Calu3 (cell line): ENCODE measurements at regions not wholly inside any gene's neighbourhood (a gene's known extent, or its start where the extent isn't known, plus 50 kb on each side); places are given as distances from the start of the nearest gene placed in this dataset.

ENCODE experiments used
- BruUV-seq: library from RNA; stranded (reverse); fragments of 400-500 nt; replicated peaks from 2 replicates; lab custom pipeline; 2021; lab: Mats Ljungman, UMichigan
- CTCF ChIA-PET: fragments of 300-600 bp; sonication (Branson Sonifier 250); formaldehyde crosslinking; loops from one replicate; lab custom pipeline; 2022; ENCODE audit warnings: antibody characterized with exemption; lab: Charles Lee
- DNase-seq: peaks from one replicate; pipeline ENCODE4 v3.0.0; 2022
- H3K27ac Mint-ChIP-seq: one replicate; pipeline ENCODE4 v1.8.0; 2022; ENCODE audit warnings: mixed read lengths; ENCODE audit not compliant: unreplicated experiment
- H3K27me3 Mint-ChIP-seq: one replicate; pipeline ENCODE4 v1.8.0; 2022; ENCODE audit warnings: mixed read lengths; ENCODE audit not compliant: unreplicated experiment
- H3K36me3 Mint-ChIP-seq: one replicate; pipeline ENCODE4 v1.8.0; 2022; ENCODE audit warnings: mild to moderate bottlenecking, moderate library complexity, mixed read lengths; ENCODE audit not compliant: insufficient read depth, unreplicated experiment
- H3K4me1 Mint-ChIP-seq: one replicate; pipeline ENCODE4 v1.8.0; 2022; ENCODE audit warnings: mild to moderate bottlenecking, low read depth, mixed read lengths; ENCODE audit not compliant: unreplicated experiment
- H3K4me3 Mint-ChIP-seq: one replicate; pipeline ENCODE4 v1.8.0; 2022; ENCODE audit warnings: mild to moderate bottlenecking, low read depth, moderate library complexity, mixed read lengths; ENCODE audit not compliant: unreplicated experiment
- H3K9me3 Mint-ChIP-seq: one replicate; pipeline ENCODE4 v1.8.0; 2022; ENCODE audit warnings: low read depth, mixed read lengths; ENCODE audit not compliant: unreplicated experiment
- CTCF ChIP-seq: fragments of 200-600 bp; IDR thresholded peaks from one replicate; pipeline ENCODE4 v1.8.0; 2022; ENCODE audit warnings: antibody characterized with exemption; ENCODE audit not compliant: unreplicated experiment
- intact Hi-C: fragments of 100-400 bp; cut with micrococcal nuclease; formaldehyde crosslinking; loops from one replicate; pipeline ENCODE4 v1.10.0; 2022; ENCODE audit not compliant: unreplicated experiment

- BruUV-seq, result no TSS peak
- intact Hi-C loops, result loop anchor here (2.0 kb wide), 1 partner anchor 736 kb away; no protein-coding TSS in a partner anchor
- no peak for TF ChIP-seq CTCF
- Mint-ChIP-seq H3K27ac (no peak overlapping the region), H3K4me1 (no peaks in the 10 kb centered on the region), H3K9me3 (no peaks in the 10 kb centered on the region), H3K4me3 (no peak overlapping the region), H3K27me3 (peaks cover 27% of the 10 kb centered on the region), H3K36me3 (no peaks in the 10 kb centered on the region)
- CTCF ChIA-PET, result interaction anchor here (0.6 kb wide), 1 partner anchor 52 kb away, joined by 3 read pairs; no protein-coding TSS in a partner anchor
- no peak for DNase-seq
Measured at GRCh38 chr14:94695231-94695630, 74.7 kb downstream of the GSC start.

GRCh38 chr14:94691660-94692034 lies 78.3 kb downstream of the GSC start:
- TF ChIP-seq CTCF, result no peak
- intact Hi-C loops, result no loop called here
- H3K9me3 Mint-ChIP-seq, result no peaks in the 10 kb centered on the region
- no peaks in the 10 kb centered on the region for H3K27me3 Mint-ChIP-seq
- no peaks in the 10 kb centered on the region for H3K36me3 Mint-ChIP-seq
- no TSS peak for BruUV-seq
- no peak overlapping the region for H3K4me3 Mint-ChIP-seq
- no peak for DNase-seq
- CTCF ChIA-PET, result interaction anchor here (0.6 kb wide), 1 partner anchor 408 kb away, joined by 3 read pairs; no protein-coding TSS in a partner anchor
- H3K4me1 Mint-ChIP-seq, result no peaks in the 10 kb centered on the region
- H3K27ac Mint-ChIP-seq, result no peak overlapping the region

- no peak overlapping the region for H3K4me3 Mint-ChIP-seq
- H3K36me3 Mint-ChIP-seq, result no peaks in the 10 kb centered on the region
- intact Hi-C loops, result no loop called here
- H3K27me3 Mint-ChIP-seq, result no peaks in the 10 kb centered on the region
- CTCF ChIA-PET, result no interaction called here
- no peaks in the 10 kb centered on the region for H3K9me3 Mint-ChIP-seq
- H3K27ac Mint-ChIP-seq, result no peak overlapping the region
- no peak for DNase-seq
- H3K4me1 Mint-ChIP-seq, result no peaks in the 10 kb centered on the region
- TF ChIP-seq CTCF, result no peak
- no TSS peak for BruUV-seq
Measured at GRCh38 chr14:94690896-94691659, 78.8 kb downstream of the GSC start.

GRCh38 chr14:94690486-94690885 lies 78.3 kb downstream of the SERPINA3 start:
- Mint-ChIP-seq H3K27ac (no peak overlapping the region), H3K4me3 (no peak overlapping the region), H3K4me1 (no peaks in the 10 kb centered on the region), H3K36me3 (no peaks in the 10 kb centered on the region), H3K9me3 (no peaks in the 10 kb centered on the region), H3K27me3 (no peaks in the 10 kb centered on the region)
- no TSS peak for BruUV-seq
- no peak for TF ChIP-seq CTCF
- CTCF ChIA-PET, result interaction anchor here (1.2 kb wide), 1 partner anchor 12 kb away, joined by 3 read pairs; no protein-coding TSS in a partner anchor
- no peak for DNase-seq
- intact Hi-C loops, result no loop called here
